D721Med (cell line): ENCODE measurements at regions not wholly inside any gene's neighbourhood (a gene's known extent, or its start where the extent isn't known, plus 50 kb on each side); places are given as distances from the start of the nearest gene placed in this dataset.

ENCODE experiments used
- DNase-seq: peaks from one replicate; pipeline ENCODE4 v3.0.0; 2011; ENCODE audit warnings: low spot score; ENCODE audit not compliant: insufficient read length
- FAIRE-seq: peaks from 2 replicates; lab custom pipeline; 2011; peaks lifted over from hg19 to GRCh38; lab: Jason Lieb, UNC
- TF ChIP-seq, protein P1 (sequence below): IDR thresholded peaks from 2 replicates; pipeline ENCODE4 v1.5.1; 2012; ENCODE audit warnings: mild to moderate bottlenecking, control low read depth; ENCODE audit not compliant: insufficient read depth; ENCODE audit errors: missing control alignments

DNA sequence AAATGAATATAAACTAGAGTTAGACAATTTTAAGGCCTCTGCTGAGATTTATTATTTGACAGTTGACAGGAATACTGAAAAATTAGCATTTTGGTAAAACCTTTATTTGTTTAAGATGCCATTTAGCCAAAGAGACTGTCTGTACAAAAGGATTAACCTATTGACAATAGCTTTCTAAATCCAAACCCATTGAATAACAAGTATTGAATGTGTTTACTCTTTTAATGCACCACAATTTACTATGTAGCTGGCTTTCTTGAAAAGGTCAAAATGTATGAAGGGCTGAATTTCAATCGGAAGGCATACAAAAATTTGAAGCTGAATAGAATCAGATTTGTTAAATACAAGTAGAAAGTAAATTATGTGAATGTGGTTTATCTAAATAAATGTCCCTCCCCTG is 374.5 kb downstream of the TEX13C start:
- FAIRE-seq, result no peak
- TF ChIP-seq, protein P1, sequence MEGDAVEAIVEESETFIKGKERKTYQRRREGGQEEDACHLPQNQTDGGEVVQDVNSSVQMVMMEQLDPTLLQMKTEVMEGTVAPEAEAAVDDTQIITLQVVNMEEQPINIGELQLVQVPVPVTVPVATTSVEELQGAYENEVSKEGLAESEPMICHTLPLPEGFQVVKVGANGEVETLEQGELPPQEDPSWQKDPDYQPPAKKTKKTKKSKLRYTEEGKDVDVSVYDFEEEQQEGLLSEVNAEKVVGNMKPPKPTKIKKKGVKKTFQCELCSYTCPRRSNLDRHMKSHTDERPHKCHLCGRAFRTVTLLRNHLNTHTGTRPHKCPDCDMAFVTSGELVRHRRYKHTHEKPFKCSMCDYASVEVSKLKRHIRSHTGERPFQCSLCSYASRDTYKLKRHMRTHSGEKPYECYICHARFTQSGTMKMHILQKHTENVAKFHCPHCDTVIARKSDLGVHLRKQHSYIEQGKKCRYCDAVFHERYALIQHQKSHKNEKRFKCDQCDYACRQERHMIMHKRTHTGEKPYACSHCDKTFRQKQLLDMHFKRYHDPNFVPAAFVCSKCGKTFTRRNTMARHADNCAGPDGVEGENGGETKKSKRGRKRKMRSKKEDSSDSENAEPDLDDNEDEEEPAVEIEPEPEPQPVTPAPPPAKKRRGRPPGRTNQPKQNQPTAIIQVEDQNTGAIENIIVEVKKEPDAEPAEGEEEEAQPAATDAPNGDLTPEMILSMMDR, result no peak
- no peak for DNase-seq

DNA sequence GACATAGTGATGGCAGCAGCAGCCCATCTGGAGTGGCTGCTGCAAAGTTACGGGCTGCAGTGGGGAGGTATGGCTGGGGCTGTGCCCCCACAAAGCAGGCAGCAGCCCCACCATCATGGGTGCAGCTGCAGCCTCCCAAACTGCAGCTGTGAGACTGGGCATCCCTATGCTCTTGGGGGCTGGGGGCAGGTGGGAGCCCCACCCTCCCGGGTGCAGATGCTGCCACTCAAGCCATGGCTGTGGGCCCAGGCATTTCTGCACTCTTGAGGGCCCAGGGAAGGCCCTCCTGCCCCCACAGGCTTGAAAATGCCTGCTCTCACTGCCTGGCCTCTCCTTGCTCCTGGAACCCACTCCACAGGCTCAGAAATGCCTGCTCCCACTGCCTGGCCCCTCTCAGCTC is 389.4 kb downstream of the TEX13C start:
- FAIRE-seq (no peak), DNase-seq (no peak)
- TF ChIP-seq, protein P1, result no peak

DNA sequence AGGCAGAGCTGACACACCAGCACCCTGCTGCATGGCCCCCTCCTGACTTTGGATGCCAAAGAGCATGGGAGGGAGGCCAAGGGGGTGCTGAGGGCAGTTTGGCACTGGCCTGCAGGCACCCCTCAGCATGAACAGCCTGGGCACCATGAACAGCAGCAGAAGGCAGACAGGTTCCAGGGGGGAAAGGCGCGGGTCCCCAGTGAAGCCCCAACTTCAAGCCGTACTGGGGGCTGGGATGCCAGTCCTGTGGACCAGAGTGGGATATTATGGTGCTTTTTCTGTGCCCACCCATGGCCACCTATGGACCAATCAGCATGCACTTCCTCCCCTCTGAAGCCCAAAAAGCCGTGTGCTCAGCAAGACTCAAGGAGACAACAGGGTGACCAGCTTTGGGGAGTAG is 389.9 kb downstream of the TEX13C start:
- TF ChIP-seq, protein P1, result no peak
- no peak for DNase-seq
- FAIRE-seq, result no peak

DNA sequence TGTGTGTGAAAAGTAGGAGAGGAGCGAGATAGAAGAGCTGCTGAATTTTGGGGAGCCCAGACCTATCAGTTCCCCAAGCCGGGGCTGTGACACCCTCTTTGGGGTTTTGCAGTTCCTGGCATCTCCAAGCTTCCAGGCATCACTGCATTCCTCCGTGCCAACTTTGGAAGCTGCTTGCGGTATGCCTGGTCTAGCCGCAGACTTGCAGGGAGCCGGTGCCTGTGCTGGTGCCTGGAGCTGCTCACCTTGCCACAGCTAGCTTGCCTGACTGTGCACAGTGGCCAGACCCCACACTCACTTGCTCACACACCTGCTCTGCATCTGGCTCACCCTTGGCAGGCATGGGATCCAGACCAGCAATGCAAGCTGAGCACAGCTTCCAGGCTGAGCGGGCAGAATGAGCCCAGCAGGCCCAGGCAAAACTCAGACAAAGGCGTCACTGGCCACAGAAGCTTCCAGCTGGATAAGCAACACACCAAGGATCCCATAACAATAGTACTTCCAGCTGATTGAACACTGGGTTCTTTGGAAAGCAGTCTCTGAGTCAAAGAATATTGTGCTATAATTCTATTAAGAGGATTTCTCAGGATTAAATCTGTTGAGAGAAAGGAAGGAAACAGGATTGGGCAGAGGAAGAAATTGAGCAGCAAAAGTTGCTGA is 390.9 kb downstream of the TEX13C start:
- DNase-seq, result no peak
- FAIRE-seq, result no peak
- TF ChIP-seq, protein P1, result no peak

DNA sequence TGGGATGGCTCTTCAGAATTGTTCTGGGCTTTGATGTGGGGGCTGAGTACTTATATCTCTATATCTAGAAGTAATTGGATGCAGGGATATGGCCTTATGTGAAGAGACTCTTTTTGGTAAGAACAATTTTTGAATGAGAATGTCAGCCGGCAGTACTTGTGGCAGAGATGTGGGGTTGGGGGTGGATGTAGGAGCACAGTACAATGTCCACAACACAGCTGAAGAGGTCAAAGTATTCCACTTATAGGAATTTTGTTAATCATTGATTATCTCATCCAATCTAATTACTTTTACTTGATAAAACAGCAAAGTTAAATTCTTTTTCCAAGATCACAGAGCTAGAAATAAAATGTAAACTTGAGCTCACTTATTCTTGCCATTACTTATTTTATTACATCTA is 391.4 kb downstream of the TEX13C start:
- FAIRE-seq (no peak), DNase-seq (no peak)
- TF ChIP-seq, protein P1, result no peak

DNA sequence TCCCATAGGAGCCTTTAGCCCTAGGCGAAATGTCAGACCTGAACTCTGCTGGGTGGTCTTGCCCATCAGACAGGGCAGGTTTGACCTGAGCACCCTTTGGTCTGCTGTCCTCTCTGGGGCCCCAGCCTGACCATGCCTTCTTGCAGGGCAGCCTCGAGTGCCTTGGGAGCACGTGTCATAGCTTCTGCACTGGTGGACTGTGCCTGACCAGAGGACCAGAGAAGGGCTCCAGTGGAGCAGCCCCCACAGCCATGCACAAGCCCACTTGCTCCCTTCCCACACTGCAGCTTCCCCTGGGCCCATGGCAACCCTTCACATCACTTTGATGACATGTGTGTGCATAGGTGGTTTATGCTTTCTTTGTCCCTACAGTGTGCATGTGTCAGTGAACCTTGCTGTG is 394.0 kb downstream of the TEX13C start:
- TF ChIP-seq, protein P1, result no peak
- FAIRE-seq, result no peak
- no peak for DNase-seq

DNA sequence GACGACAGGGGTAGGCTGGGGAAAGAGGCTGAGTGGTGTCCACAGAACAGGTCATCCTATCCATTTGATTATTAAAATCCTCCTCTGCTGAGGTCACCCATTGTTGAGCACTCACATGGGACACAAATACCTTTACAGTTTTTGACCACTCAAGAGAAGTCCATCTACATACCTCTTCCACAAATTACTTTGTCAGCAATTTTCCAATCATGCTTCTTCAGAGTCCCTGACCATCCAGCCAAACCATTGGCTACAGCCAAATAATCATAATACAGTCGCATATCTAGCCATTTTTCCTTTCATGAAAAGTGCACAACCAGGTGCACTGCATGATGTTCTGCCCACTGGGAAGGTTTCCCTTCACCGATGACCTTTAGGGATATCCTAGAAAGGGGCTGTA is 407.4 kb downstream of the TEX13C start:
- FAIRE-seq (no peak), DNase-seq (no peak)
- TF ChIP-seq, protein P1, result no peak
